ENCODE measurements at regions not wholly inside any gene's neighbourhood (a gene's known extent, or its start where the extent isn't known, plus 50 kb on each side); places are given as distances from the start of the nearest gene placed in this dataset.

- TF ChIP-seq CTCF (conservative IDR thresholded peaks at IDR 0.05) (no peak), ZFX (IDR thresholded peaks at IDR 0.05) (no peak)
These were observed 330.5 kb downstream of the AACS start for GRCh38 chr12:125395583-125396215.
